CD4-positive, alpha-beta T cell (primary cell): ENCODE measurements at regions not wholly inside any gene's neighbourhood (a gene's known extent, or its start where the extent isn't known, plus 50 kb on each side); places are given as distances from the start of the nearest gene placed in this dataset.

ENCODE experiments used
- ATAC-seq: fragments of 200-7000 bp; cut with Tn5 transposase; one replicate; pipeline ENCODE4 v1.10.0; 2022; ENCODE audit warnings: mild to moderate bottlenecking; ENCODE audit not compliant: poor library complexity
- CTCF ChIA-PET: fragments of 350-600 bp; sonication (Branson Sonifier 250); formaldehyde crosslinking; loops from one replicate; lab custom pipeline; 2021; ENCODE audit warnings: antibody characterized with exemption, inconsistent platforms; lab: Charles Lee
- POLR2A ChIA-PET: fragments of 350-600 bp; sonication (Branson Sonifier 250); formaldehyde crosslinking; loops from one replicate; lab custom pipeline; 2021; ENCODE audit warnings: antibody characterized with exemption, inconsistent platforms; lab: Charles Lee
- DNase-seq, 14 experiments: peaks; one replicate each; pipeline ENCODE4 v3.0.0-alpha.2; 2013 to 2020; ENCODE audit warnings: mixed read lengths in 2 of 14
- H3K27ac ChIP-seq, 2 donors: one replicate each; pipeline versions ENCODE4 v1.5.1 to v1.7.0; 2013; ENCODE audit warnings: low read length in 2 of 2, low read depth in 1 of 2, mild to moderate bottlenecking in 1 of 2
- H3K27me3 ChIP-seq, 2 experiments: 1 replicate in 1 of 2; 2 replicates in 1 of 2; pipeline versions ENCODE4 v1.6.1 to v1.7.0; 2013; ENCODE audit warnings: low read length in 2 of 2, control low read depth in 1 of 2, mild to moderate bottlenecking in 1 of 2, moderate library complexity in 1 of 2; ENCODE audit not compliant: insufficient read depth in 2 of 2, control insufficient read depth in 1 of 2
- H3K36me3 ChIP-seq: one replicate; pipeline ENCODE4 v1.6.1; 2013; ENCODE audit warnings: low read length, control low read depth; ENCODE audit not compliant: insufficient read depth
- H3K4me1 ChIP-seq: one replicate; pipeline ENCODE4 v1.6.1; 2013; ENCODE audit warnings: low read length, control low read depth; ENCODE audit not compliant: insufficient read depth
- H3K4me3 ChIP-seq: one replicate; pipeline ENCODE4 v1.5.1; 2013; ENCODE audit warnings: mild to moderate bottlenecking, low read length, moderate library complexity
- H3K9me3 ChIP-seq, 2 experiments: 1 replicate in 1 of 2; 2 replicates in 1 of 2; pipeline versions ENCODE4 v1.6.1 to v1.7.0; 2013; ENCODE audit warnings: low read length in 2 of 2, mild to moderate bottlenecking in 2 of 2, control low read depth in 1 of 2, moderate library complexity in 1 of 2; ENCODE audit not compliant: control insufficient read depth in 1 of 2, insufficient read depth in 1 of 2
- H3K27ac Mint-ChIP-seq: one replicate; pipeline ENCODE4 v1.8.0; 2020; ENCODE audit warnings: mixed read lengths
- H3K27me3 Mint-ChIP-seq: one replicate; pipeline ENCODE4 v1.8.0; 2021; ENCODE audit warnings: mixed read lengths
- H3K36me3 Mint-ChIP-seq: one replicate; pipeline ENCODE4 v1.8.0; 2021; ENCODE audit warnings: low read depth, mixed read lengths
- H3K4me1 Mint-ChIP-seq: one replicate; pipeline ENCODE4 v1.8.0; 2021; ENCODE audit warnings: low read depth, mixed read lengths
- H3K4me3 Mint-ChIP-seq: one replicate; pipeline ENCODE4 v1.8.0; 2020; ENCODE audit warnings: mild to moderate bottlenecking, mixed read lengths
- H3K9me3 Mint-ChIP-seq: one replicate; pipeline ENCODE4 v1.8.0; 2020; ENCODE audit warnings: mixed read lengths
- intact Hi-C, 2 experiments: fragments of 100-400 bp; cut with DNase I in 1 of 2; cut with micrococcal nuclease in 1 of 2; formaldehyde crosslinking; loops; one replicate each; pipeline versions ENCODE4 v1.15.1 to v1.9.0; 2023 to 2025; cut with DNase I, micrococcal nuclease
- TF ChIP-seq, protein P1 (sequence below): fragments of 200-600 bp; IDR thresholded peaks from one replicate; pipeline ENCODE4 v1.8.0; 2022; ENCODE audit warnings: antibody characterized with exemption, mild to moderate bottlenecking

GRCh38 chr7:26506196-26506595, 214.5 kb downstream of the SNX10 start:
- ChIA-PET POLR2A (no interaction called here), CTCF (no interaction called here)
- TF ChIP-seq, protein P1, sequence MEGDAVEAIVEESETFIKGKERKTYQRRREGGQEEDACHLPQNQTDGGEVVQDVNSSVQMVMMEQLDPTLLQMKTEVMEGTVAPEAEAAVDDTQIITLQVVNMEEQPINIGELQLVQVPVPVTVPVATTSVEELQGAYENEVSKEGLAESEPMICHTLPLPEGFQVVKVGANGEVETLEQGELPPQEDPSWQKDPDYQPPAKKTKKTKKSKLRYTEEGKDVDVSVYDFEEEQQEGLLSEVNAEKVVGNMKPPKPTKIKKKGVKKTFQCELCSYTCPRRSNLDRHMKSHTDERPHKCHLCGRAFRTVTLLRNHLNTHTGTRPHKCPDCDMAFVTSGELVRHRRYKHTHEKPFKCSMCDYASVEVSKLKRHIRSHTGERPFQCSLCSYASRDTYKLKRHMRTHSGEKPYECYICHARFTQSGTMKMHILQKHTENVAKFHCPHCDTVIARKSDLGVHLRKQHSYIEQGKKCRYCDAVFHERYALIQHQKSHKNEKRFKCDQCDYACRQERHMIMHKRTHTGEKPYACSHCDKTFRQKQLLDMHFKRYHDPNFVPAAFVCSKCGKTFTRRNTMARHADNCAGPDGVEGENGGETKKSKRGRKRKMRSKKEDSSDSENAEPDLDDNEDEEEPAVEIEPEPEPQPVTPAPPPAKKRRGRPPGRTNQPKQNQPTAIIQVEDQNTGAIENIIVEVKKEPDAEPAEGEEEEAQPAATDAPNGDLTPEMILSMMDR = no peak
- ATAC-seq (no peak), DNase-seq (no peak)
- H3K36me3 ChIP-seq = no peaks in the 10 kb centered on the region
- Mint-ChIP-seq H3K9me3 (peaks cover 6% of the 10 kb centered on the region), H3K27me3 (peaks cover 22% of the 10 kb centered on the region), H3K4me1 (no peaks in the 10 kb centered on the region), H3K4me3 (no peak overlapping the region), H3K27ac (no peak overlapping the region), H3K36me3 (no peaks in the 10 kb centered on the region)
- intact Hi-C loops = loop anchor here in 1 of 2 experiments (10.0 kb wide), 2 partner anchors 159 to 611 kb away; no protein-coding TSS in a partner anchor
- H3K4me3 ChIP-seq = no peak overlapping the region
- H3K27ac ChIP-seq = no peak overlapping the region
- H3K27me3 ChIP-seq = peaks cover 3% of the 10 kb centered on the region in 2 experiments
- H3K4me1 ChIP-seq = no peaks in the 10 kb centered on the region
- no peaks in the 10 kb centered on the region for H3K9me3 ChIP-seq

DNA sequence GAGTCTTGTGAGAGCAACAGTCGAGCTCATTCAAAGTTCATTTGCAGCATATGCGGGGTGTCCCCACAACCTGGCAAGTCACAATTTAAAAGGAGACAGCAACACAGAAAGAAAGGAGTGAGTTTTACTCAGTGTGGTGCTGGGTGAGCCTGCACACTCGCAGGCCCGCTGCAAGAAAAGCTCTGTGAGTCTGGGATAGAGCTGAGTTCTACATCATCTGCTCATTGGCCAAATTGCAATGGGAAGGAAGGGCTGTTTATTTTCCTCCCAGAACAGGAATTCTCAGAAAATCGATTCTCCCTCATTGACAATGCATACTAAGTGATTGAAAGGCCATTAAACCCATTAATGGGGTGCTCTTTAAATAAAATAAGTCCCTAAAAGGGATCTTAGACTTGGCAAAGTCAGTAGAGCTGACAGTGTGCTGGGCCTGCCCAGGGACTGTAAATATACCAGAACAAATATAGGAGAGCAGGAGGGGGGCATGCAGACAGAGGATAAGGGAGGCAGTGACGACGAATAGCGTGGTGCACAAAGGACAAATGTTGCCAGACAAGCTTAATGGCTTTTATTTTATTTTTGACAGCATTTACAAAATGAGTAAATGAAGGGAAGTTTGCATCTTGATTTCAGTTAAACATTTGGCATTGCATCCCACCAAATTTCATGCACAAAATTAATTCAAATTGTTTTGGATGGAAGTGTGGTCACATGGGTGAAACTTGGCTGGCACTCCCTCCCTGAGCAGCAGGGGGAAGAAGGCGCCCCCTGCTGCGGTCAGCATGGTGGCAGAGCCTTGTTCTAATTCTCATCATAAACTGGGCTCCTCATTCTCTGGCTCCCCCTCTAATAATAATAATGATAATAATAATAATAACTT, 215.7 kb downstream of the SNX10 start:
- Mint-ChIP-seq H3K4me3 (no peak overlapping the region), H3K36me3 (no peaks in the 10 kb centered on the region), H3K4me1 (no peaks in the 10 kb centered on the region), H3K9me3 (peaks cover 6% of the 10 kb centered on the region), H3K27ac (no peak overlapping the region), H3K27me3 (peaks cover 26% of the 10 kb centered on the region)
- DNase-seq (no peak), ATAC-seq (no peak)
- ChIA-PET CTCF (no interaction called here), POLR2A (no interaction called here)
- no peaks in the 10 kb centered on the region for H3K9me3 ChIP-seq
- no peaks in the 10 kb centered on the region for H3K4me1 ChIP-seq
- peaks cover 3 to 6% of the 10 kb centered on the region in 2 experiments for H3K27me3 ChIP-seq
- no peaks in the 10 kb centered on the region for H3K36me3 ChIP-seq
- H3K27ac ChIP-seq = no peak overlapping the region
- intact Hi-C loops = loop anchor here in 1 of 2 experiments (10.0 kb wide), 2 partner anchors 157 to 613 kb away; no protein-coding TSS in a partner anchor
- no peak overlapping the region for H3K4me3 ChIP-seq
- TF ChIP-seq, protein P1 = no peak

- ChIA-PET CTCF (no interaction called here), POLR2A (no interaction called here)
- no peaks in the 10 kb centered on the region for H3K36me3 ChIP-seq
- no peak overlapping the region for H3K4me3 ChIP-seq
- TF ChIP-seq, protein P1 = no peak
- Mint-ChIP-seq H3K27me3 (peaks cover 21% of the 10 kb centered on the region), H3K4me1 (no peaks in the 10 kb centered on the region), H3K27ac (no peak overlapping the region), H3K4me3 (no peak overlapping the region), H3K36me3 (no peaks in the 10 kb centered on the region), H3K9me3 (peaks cover 6% of the 10 kb centered on the region)
- peaks cover 3 to 5% of the 10 kb centered on the region in 2 experiments for H3K27me3 ChIP-seq
- no peak overlapping the region for H3K27ac ChIP-seq
- intact Hi-C loops = loop anchor here in 1 of 2 experiments (10.0 kb wide), 2 partner anchors 156 to 614 kb away; no protein-coding TSS in a partner anchor
- H3K9me3 ChIP-seq = no peaks in the 10 kb centered on the region
- no peak for ATAC-seq
- no peak for DNase-seq
- H3K4me1 ChIP-seq = no peaks in the 10 kb centered on the region
Measured at GRCh38 chr7:26508481-26508880, 216.8 kb downstream of the SNX10 start.
